MCF 10A (cell line): ENCODE measurements at regions not wholly inside any gene's neighbourhood (a gene's known extent, or its start where the extent isn't known, plus 50 kb on each side); places are given as distances from the start of the nearest gene placed in this dataset.

ENCODE experiments used
- BruUV-seq: library from RNA; stranded (reverse); fragments of 400-500 nt; replicated peaks from 2 replicates; lab custom pipeline; 2021; lab: Mats Ljungman, UMichigan
- CTCF ChIA-PET: fragments of 300-600 bp; sonication (Branson Sonifier 250); formaldehyde crosslinking; extraction: SDS; loops from one replicate; lab custom pipeline; 2021; ENCODE audit warnings: antibody characterized with exemption, inconsistent platforms; lab: Yijun Ruan, JAX
- POLR2A ChIA-PET: fragments of 300-600, 350-650 bp; sonication (Branson Sonifier 250); formaldehyde crosslinking; extraction: SDS; loops from one replicate; lab custom pipeline; 2020; ENCODE audit warnings: antibody characterized with exemption, inconsistent platforms; lab: Yijun Ruan, JAX
- DNase-seq: peaks from one replicate; pipeline ENCODE4 v3.0.0-alpha.2; 2018; ENCODE audit not compliant: unreplicated experiment
- H3K27ac Mint-ChIP-seq: one replicate; pipeline ENCODE4 v1.8.0; 2022; ENCODE audit warnings: mild to moderate bottlenecking, low read depth, mixed read lengths; ENCODE audit not compliant: unreplicated experiment
- H3K27me3 Mint-ChIP-seq: one replicate; pipeline ENCODE4 v1.8.0; 2022; ENCODE audit warnings: mixed read lengths; ENCODE audit not compliant: insufficient read depth, unreplicated experiment
- H3K36me3 Mint-ChIP-seq: one replicate; pipeline ENCODE4 v1.8.0; 2022; ENCODE audit warnings: mild to moderate bottlenecking, moderate library complexity, mixed read lengths; ENCODE audit not compliant: insufficient read depth, unreplicated experiment
- H3K4me1 Mint-ChIP-seq: one replicate; pipeline ENCODE4 v1.8.0; 2022; ENCODE audit warnings: mixed read lengths; ENCODE audit not compliant: insufficient read depth, unreplicated experiment
- H3K4me3 Mint-ChIP-seq: one replicate; pipeline ENCODE4 v1.8.0; 2022; ENCODE audit warnings: mild to moderate bottlenecking, moderate library complexity, mixed read lengths; ENCODE audit not compliant: unreplicated experiment
- H3K9me3 Mint-ChIP-seq: one replicate; pipeline ENCODE4 v1.8.0; 2022; ENCODE audit warnings: mixed read lengths; ENCODE audit not compliant: unreplicated experiment
- intact Hi-C: fragments of 100-400 bp; cut with micrococcal nuclease; formaldehyde crosslinking; loops from 2 replicates; pipeline ENCODE4 v1.14.1; 2022
- TF ChIP-seq, protein P1 (sequence below): fragments of 200-600 bp; IDR thresholded peaks from one replicate; pipeline ENCODE4 v1.8.0; 2022; ENCODE audit warnings: antibody characterized with exemption, mild to moderate bottlenecking; ENCODE audit not compliant: unreplicated experiment

DNA sequence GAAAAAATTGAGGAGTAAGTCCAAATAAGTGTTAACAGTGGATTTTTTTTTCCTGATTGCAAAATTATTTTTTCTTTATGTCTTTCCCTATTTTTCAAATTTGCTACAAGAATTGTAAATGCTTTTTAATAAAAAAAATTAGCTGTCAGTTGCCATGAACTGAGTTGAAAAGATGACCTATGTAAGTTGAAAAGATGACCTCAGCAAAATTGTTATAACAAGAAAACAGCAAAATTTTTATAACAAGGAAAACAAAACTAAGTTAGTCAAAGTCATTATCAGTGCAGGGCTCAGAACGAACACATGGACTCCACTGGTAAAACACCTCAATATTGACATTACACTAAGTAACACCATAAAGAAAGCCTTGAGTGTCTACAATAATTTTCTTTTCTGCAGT lies 207.0 kb upstream of the HDDC2 start:
- Mint-ChIP-seq H3K27me3 (peaks cover 90% of the 10 kb centered on the region), H3K4me1 (no peaks in the 10 kb centered on the region), H3K27ac (no peak overlapping the region), H3K4me3 (no peak overlapping the region), H3K36me3 (no peaks in the 10 kb centered on the region), H3K9me3 (no peaks in the 10 kb centered on the region)
- no peak for DNase-seq
- intact Hi-C loops = no loop called here
- ChIA-PET POLR2A (no interaction called here), CTCF (no interaction called here)
- no TSS peak for BruUV-seq
- TF ChIP-seq, protein P1, sequence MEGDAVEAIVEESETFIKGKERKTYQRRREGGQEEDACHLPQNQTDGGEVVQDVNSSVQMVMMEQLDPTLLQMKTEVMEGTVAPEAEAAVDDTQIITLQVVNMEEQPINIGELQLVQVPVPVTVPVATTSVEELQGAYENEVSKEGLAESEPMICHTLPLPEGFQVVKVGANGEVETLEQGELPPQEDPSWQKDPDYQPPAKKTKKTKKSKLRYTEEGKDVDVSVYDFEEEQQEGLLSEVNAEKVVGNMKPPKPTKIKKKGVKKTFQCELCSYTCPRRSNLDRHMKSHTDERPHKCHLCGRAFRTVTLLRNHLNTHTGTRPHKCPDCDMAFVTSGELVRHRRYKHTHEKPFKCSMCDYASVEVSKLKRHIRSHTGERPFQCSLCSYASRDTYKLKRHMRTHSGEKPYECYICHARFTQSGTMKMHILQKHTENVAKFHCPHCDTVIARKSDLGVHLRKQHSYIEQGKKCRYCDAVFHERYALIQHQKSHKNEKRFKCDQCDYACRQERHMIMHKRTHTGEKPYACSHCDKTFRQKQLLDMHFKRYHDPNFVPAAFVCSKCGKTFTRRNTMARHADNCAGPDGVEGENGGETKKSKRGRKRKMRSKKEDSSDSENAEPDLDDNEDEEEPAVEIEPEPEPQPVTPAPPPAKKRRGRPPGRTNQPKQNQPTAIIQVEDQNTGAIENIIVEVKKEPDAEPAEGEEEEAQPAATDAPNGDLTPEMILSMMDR = no peak

DNA sequence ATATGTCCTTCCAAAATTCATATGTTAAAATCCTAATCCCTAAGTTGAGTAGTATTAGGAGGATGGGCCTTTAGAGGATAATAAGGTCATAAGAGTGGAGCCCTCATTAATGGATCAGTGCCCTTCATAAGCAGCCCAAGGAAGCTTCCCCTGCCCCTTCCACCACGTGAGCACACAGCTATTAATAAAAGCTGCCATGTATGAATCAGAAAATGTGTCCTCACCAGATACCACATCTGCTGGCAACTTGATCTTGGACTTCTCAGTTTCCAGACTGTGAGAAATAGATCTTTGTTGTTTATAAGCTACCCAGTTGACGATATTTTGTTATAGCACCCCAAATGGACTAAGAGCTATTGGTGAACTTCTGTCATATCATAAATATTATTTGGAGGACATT lies 207.7 kb upstream of the HDDC2 start:
- DNase-seq = no peak
- Mint-ChIP-seq H3K36me3 (no peaks in the 10 kb centered on the region), H3K4me3 (no peak overlapping the region), H3K4me1 (no peaks in the 10 kb centered on the region), H3K27ac (no peak overlapping the region), H3K9me3 (no peaks in the 10 kb centered on the region), H3K27me3 (peaks cover 90% of the 10 kb centered on the region)
- intact Hi-C loops = no loop called here
- no TSS peak for BruUV-seq
- TF ChIP-seq, protein P1 = no peak
- CTCF ChIA-PET = interaction anchor here (0.6 kb wide), 1 partner anchor 140 kb away, joined by 4 read pairs; no protein-coding TSS in a partner anchor
- POLR2A ChIA-PET = no interaction called here

DNA sequence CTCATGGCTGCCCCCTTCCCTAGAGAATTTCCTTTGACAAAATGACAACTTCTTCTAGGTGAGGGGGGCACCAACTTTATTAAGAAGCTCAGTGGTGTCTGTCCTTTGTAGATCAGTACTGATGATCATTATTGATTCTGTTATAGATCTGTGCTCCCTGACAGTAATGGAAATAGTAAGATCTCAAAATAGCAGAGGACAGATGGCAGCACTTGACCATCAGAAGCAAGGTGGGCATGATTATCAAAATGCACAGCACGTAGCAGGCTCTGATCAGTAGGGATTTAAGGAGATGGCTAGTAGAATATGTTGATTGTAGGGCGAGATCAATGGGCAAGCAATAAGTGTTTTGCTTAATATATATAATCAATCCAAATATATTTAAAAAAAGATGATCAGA lies 208.6 kb upstream of the HDDC2 start:
- Mint-ChIP-seq H3K27ac (no peak overlapping the region), H3K36me3 (no peaks in the 10 kb centered on the region), H3K27me3 (peaks cover 87% of the 10 kb centered on the region), H3K4me1 (no peaks in the 10 kb centered on the region), H3K4me3 (no peak overlapping the region), H3K9me3 (no peaks in the 10 kb centered on the region)
- ChIA-PET POLR2A (no interaction called here), CTCF (no interaction called here)
- intact Hi-C loops = loop anchor here (5.0 kb wide), 1 partner anchor 242 kb away; no protein-coding TSS in a partner anchor
- DNase-seq = no peak
- TF ChIP-seq, protein P1 = no peak
- BruUV-seq = no TSS peak

DNA sequence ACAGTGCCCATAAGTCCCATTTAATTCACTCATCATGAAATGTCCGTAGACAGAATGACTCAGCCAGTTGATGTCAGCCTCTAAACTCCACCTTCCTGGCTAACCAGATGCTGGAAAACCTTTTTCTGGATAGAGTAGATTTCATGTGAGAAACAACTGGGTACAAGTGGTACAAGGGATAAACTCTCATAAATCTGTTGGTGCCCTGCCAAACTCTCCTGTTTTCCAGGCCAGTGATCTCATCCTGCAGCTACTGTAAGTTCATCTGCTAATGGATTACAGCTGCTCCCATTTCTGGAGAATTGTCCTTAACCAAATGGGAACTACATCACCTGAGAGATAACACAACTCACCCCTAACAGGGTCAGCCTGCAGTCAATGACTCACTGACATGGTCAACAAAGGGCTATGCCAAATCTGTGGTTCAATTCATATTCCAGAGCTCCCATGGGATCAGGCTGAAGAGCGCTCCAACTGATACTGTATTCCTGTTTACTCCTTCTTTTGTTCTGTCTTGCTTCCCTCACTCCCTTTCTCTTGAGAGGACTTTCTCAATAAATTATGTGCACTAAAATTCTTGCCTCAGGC lies 210.1 kb upstream of the HDDC2 start:
- H3K4me3 Mint-ChIP-seq = no peak overlapping the region
- H3K27me3 Mint-ChIP-seq = peaks cover 87% of the 10 kb centered on the region
- H3K36me3 Mint-ChIP-seq = no peaks in the 10 kb centered on the region
- H3K27ac Mint-ChIP-seq = no peak overlapping the region
- CTCF ChIA-PET = interaction anchor here (0.6 kb wide), 1 partner anchor 106 kb away, joined by 3 read pairs; no protein-coding TSS in a partner anchor
- no peaks in the 10 kb centered on the region for H3K9me3 Mint-ChIP-seq
- no peaks in the 10 kb centered on the region for H3K4me1 Mint-ChIP-seq
- DNase-seq = peak; percentile 16
- TF ChIP-seq, protein P1 = no peak
- POLR2A ChIA-PET = no interaction called here
- intact Hi-C loops = loop anchor here (5.0 kb wide), 1 partner anchor 240 kb away; no protein-coding TSS in a partner anchor
- no TSS peak for BruUV-seq
